HTR-8/SVneo (cell line): ENCODE measurements at regions not wholly inside any gene's neighbourhood (a gene's known extent, or its start where the extent isn't known, plus 50 kb on each side); places are given as distances from the start of the nearest gene placed in this dataset.
"Not testable (repeated sequence)": the region's sequence is repeated elsewhere in the genome, so short reads cannot be mapped to it uniquely, and the experiment has no call there.

Experiments used
- DNase-seq: peaks from one replicate; pipeline ENCODE4 v3.0.0; 2011; ENCODE audit warnings: low spot score, mixed read lengths; ENCODE audit not compliant: insufficient read length
- FAIRE-seq: peaks from 2 replicates; lab custom pipeline; 2011; peaks lifted over from hg19 to GRCh38; lab: Jason Lieb, UNC

DNA sequence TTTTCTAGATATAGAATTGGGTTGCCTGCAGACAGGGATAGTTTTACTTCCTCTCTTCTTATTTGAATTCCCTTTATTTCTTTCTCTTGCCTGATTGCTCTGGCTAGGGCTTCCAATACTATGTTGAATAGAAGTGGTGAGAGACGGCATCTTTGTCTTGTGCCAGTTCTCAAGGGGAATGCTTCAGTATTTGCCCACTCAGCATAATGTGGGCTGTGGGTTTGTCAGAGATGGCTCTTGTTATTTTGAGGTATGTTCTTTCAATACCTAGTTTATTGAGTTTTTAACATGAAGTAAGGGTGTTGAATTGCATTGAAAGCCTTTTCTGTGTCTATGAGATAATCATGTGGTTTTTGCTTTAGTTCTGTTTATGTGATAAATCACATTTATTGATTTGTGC is 273.9 kb upstream of the CHORDC1 start:
- DNase-seq: no peak

DNA sequence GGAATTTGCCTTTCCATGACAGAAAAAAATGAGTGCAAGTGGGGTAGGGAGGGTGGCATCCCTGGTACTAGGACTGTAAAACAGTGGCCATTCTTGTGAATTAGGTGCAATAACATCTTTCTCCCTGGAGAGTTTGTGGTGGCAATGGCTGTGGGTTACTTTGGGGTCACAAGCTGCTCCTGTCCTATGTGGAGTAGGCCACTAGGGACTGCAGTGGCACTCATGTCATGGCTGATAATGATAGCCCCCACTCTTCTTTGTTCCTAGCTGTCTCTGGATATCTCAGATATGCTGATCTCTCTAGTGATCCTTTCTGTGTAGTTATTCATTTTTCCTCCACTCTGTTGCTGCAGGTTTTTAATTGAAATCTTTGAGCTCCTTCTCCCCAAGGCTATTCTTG is 270.5 kb upstream of the CHORDC1 start:
- DNase-seq (no peak), FAIRE-seq (no peak)

More for the DNA sequence above, 273.9 kb upstream of the CHORDC1 start:
- FAIRE-seq: no peak

DNA sequence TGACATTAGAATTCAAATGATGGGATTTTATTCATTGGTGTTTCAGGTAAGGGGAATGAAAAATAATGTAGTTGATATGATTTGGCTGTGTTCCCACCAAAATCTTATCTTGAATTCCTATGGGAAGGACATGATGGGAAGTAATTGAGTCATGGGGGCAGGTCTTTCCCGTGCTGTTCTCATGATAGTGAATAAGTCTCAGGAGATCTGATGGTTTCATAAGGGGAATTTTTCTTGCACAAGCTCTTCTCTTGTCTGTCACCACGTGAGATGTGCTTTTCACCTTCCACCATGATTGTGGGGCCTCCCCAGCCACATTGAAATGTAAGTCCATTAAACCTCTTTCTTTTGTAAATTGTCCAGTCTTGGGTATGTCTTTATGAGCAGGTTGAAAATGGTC is 268.6 kb upstream of the CHORDC1 start:
- FAIRE-seq (no peak), DNase-seq (no peak)

DNA sequence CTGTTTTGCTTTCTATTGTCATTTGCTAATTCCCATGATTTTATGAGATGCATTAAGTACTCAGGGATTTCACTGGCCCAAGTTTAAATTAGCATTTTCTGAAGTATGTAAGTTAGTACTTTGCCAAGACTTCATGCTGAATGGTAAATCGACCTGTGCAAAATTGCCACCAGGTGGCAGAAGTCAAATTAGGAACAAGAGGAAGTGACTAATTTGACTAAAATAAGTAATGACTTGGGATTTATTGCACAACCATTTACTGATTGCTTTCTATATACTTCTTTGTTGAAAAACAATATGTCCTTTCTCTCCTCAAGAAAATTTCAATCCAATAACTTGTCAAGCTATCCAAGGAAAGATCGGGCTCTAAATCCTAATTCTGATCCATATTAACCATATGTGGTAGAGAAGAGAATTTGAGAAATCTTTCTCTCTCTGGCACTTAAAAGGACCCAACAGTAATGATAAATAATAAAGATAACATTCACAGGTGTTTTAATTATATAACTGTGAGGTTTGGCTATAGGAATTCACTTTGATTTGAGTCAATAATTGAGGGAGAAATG is 253.7 kb upstream of the CHORDC1 start:
- DNase-seq (no peak), FAIRE-seq (no peak)

DNA sequence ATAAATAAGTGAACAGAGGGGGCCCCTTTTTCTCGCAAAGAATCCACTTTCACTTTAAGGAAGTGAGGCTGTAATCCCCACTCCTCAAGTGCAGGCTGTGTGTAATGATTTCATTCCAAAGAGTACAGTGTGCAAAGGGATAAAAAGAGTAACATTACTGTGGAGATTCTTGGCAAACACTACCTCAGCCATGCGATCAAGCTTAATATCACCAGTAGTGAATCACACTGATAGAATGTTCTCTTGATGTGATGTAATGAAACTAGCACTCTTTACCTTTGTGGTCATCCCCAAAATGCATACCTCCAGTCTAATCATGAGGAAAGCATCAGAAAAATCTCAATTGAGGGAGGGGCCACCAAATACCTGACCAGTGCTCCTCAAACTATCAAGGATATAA is 246.1 kb upstream of the CHORDC1 start:
- no peak for DNase-seq

DNA sequence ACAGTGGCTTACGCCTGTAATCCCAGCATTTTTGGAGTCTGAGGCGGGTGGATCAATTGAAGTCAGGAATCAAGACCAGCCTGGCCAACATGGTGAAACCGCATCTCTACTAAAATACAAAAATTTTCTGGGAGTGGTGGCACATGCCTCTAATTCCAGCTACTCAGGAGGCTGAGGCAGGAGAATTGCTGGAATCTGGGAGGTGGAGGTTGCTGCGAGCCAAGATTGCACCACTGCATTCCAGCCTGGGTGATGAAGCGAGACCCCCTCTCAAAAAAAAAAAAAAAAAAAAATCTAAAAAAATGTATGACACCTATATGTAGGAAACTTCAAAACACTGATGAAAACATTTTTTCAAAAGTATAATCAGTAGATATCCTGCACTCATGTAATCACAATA is 242.7 kb upstream of the CHORDC1 start:
- DNase-seq: no peak
- FAIRE-seq: no peak

More for the DNA sequence above, 246.1 kb upstream of the CHORDC1 start:
- no peak for FAIRE-seq

DNA sequence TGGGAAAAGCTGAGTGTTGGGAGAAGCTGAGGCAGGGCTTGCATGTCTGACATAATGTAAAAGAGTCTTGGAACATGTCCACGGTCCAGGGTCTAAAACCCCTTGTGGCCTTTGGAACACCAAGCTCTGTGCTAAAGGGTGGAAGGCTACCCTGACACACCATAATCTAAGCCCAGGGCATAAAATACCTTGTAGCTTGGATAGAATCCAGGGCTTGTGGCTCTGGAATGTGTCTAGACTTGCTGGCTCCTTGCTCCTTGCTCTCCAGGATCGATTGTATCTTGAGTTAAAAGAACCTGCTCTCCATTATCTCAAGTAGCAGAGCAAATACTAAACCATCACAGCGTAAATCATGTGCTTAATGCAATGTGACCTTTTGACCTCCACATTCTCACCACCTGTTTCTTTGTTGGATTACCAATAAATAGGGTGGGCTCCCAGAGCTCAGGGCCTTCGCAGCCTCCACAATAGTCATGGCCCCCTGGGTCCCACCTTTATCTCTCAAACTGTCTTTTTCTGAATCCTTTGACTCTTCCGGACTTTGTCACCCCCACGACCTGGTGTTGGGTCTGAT is 232.6 kb upstream of the CHORDC1 start:
- not testable (repeated sequence) for DNase-seq, FAIRE-seq

DNA sequence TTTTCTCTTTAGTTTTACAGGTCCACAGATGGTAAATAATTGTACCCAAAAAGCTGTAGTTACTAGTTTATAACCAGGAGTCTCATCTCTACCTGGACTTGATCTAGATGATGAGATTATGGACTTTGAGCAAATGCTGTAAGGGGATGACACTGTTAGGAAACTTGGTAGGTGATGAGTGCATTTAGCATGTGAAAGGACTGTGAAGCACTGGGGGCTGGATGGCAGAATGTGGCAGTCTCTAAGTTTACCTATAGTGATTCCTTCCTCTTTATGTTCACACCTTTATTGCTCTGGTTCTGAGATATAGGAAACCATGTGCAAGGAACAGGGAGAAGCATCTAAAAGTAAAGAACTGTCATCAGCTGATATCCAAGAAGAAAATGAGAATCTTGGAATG is 230.7 kb upstream of the CHORDC1 start:
- DNase-seq (no peak), FAIRE-seq (no peak)

DNA sequence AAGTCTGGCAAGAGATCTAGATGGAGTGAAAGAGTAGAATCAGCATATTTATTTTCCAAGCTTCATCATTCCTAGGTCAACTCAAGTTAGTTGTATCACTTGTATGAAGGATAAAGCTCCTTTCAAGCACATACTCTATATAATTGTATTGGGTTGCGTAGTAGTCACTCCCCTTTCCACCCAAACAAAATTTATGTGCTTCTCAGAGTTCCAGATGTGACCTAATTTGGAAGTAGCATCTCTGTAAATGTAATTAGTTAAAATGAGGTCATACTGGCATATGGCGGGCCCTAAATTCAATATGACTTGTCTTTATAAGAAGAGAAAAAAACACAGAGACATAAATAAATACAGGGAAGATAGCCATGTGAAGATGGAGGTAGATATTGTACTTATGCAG is 226.8 kb upstream of the CHORDC1 start:
- FAIRE-seq: no peak

DNA sequence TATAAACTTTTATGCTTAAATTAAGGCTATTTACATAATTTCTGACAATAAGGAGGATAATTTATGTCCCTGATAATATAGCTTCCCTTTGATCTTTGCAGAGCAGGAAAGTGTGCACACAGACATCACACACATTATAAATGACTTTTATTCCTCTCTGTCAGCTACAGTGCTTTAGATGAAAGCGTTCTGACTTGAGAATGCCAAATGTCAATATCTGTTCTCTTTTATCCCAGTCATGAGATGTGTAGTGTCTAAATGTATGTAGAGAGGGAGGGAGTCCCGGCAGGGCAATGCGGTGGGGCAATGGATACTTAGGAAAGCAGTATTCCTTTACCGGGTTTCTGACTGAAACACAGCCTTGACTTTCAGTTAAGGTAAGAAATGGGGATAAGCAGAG is 225.4 kb upstream of the CHORDC1 start:
- no peak for FAIRE-seq
- no peak for DNase-seq

More for the DNA sequence above, 226.8 kb upstream of the CHORDC1 start:
- no peak for DNase-seq

DNA sequence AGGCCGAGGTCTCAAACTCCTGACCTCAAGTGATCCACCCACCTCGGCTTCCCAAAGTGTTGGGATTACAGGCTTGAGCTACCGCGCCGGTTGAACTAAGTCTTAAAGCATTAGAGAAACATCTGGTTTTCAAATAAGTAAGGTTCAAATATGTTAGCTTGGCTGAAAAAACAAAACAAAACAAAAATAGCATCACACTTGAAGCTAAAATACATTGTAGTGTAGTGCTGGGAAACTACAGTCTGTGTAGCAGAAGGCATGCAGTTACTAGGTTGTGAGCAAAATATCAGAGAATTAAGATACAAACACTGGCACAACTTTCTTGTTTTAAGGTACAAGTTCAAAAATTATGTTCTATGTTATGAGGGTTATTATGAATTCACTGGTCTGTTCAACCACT is 224.8 kb upstream of the CHORDC1 start:
- FAIRE-seq: no peak

DNA sequence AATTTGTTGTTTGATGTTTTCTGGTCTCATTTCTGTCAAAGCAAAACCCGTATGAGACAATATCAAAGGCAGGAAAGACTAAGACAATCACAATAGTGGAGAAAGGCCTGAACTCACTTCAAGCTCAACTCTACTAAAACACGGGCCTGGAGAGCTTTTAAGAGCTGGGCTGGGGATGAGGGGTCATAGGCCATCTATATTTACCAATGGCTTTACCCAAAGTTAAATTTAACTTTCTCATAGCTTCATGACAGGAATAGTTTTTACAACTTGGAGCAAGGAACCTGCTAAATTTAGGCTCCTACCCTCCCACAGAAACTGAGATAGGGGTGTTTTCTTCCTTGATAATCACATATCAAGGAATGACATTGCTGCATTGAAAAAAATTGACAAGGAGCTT is 223.4 kb upstream of the CHORDC1 start:
- FAIRE-seq (no peak), DNase-seq (no peak)

More for the DNA sequence above, 224.8 kb upstream of the CHORDC1 start:
- no peak for DNase-seq

DNA sequence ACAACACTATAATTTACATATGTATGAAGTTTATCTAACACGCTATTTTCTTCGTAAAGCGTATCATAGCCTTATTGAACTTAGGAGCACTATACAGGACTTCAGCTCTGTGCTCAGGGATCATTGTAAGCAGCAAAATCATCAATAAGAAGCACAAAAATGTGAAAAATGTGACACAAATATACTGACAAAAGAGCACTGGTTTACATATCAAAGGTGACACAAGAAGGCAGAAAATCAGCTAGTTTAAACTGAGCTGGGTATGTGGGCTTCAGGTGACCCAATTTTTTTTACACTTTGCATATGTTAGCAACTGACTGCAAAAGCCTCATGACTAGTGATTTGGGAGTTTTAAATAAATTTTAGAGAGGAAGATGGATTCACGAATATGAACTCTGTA is 215.2 kb upstream of the CHORDC1 start:
- FAIRE-seq (no peak), DNase-seq (no peak)

DNA sequence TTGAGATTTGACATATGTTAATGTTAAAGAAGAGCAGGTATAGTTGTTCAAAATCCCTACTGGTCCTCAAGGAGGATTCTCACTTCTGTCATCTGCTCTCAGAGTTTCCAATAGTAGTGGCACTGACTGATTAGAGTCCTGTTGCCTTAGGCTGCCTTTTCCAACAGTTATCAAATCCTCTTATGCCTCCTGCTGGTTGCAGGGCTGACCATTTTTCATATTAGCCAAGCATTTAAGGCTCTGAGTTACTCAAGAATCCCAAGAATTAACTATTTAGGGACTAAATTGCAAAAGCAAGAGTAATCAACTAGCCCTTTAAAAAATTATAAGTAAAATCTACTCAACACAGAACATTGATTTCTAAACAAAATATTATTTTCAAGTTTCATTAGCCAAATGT is 212.0 kb upstream of the CHORDC1 start:
- DNase-seq: no peak

DNA sequence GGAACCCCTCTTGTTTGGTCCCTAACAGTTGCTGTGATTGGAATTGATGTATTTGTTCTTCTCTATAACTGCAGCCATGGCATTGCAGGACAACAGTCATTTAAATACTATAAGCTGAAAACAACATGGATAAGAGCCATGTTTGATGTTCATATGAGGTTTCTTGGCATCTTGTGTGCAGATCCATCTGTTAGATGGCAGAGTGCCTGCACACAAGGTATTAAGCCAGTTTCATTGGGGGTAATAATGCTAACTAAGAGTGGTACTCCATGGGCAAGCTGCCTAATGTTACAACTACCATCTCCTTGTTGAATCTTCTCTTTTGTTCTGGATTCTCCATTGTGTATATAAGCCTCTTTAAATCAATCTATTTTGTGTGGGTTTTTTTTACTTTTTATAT is 206.0 kb upstream of the CHORDC1 start:
- FAIRE-seq (no peak), DNase-seq (no peak)

More for the DNA sequence above, 212.0 kb upstream of the CHORDC1 start:
- no peak for FAIRE-seq

DNA sequence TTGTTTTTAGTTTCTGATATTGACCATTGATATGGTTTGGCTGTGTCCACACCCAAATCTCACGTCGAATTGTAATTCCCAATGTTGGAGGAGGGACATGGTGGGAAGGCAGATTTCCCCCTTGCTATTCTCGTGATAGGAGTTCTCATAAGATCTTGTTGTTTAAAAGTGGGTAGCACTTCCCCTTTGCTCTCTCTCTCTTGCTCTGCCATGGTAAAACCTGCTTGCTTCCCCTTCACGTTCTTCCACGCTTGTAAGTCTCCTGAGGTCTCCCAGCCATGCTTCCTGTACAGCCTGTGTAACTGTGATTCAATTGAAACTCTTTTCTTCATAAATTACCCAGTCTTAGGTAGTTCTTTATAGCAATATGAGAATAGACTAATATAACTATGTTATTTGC is 203.6 kb upstream of the CHORDC1 start:
- no peak for DNase-seq
- FAIRE-seq: no peak

DNA sequence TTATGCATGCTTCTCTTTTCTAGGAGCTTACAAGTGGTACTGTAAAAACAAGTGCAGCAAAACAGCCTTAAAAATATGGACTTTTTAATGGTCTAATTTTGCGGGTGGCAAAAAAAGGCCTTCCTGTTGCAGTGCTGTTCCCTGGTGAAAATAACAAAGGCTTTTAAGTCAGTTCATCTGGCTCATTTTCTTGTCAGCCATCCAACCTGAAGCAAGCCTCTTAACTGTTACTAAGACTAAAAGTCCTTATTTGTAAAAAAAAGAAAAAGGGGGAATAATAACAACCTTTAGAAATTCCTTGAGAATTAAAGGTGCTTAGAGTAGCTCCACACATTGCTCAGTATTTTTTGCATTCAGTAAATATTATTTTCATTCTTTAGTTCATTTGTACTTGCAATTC is 200.5 kb upstream of the CHORDC1 start:
- FAIRE-seq (no peak), DNase-seq (no peak)

DNA sequence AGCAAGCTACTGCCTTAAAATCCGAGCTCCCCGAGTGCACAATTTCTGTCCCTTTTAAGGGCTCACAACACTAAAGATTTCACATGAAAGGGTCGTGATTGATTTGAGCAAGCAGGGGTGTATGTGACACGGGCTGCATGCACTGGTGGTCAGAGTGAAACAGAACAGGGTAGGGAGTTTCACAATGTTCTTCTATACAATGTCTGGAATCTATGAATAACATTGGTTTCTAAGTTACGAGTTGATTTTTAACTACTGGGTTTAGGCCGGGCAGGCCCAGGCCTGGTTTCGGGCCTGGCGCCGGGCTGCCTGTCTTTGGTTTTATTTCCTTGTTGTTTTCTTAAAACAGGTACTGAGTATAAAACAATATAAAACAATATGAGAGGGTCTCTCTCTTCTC is 199.9 kb upstream of the CHORDC1 start:
- FAIRE-seq, DNase-seq: not testable (repeated sequence)

DNA sequence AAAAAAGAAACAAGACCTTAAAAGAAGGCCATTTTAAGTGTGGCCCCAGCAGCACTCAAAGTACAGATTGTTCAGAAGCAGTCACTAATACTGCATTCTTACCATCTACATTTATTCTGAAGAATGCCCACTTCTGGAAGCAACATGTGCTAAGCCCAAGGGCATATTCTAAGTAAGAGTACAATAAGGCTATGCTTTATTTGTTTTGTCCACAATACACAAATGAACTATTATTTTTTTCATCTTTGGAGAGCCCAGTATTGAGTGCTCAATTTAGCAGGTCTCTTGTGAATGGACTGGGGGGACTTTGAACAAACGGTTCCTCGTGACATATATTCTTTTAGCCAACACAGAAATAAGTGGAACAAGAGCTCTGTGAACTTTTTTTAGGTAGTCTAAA is 191.4 kb upstream of the CHORDC1 start:
- no peak for DNase-seq
- no peak for FAIRE-seq

DNA sequence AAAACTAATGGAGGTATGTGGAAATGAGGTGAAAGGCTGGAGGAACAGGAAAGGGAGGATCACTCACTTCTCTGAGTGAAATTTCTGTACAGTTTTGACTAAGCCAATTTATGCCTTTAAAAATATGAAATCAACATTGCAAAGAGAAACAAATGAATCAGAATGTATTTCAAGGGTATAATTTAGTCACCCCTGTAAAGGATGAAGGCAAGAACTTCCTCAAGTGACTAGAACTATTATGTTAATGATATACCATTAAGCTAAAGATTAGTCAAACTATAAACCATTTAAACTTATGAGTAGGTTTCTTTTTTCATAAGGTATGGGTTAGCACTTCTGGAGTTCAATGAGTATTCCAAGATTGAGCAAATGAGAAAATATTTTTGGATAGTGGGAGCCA is 184.5 kb upstream of the CHORDC1 start:
- FAIRE-seq: no peak
- DNase-seq: no peak

DNA sequence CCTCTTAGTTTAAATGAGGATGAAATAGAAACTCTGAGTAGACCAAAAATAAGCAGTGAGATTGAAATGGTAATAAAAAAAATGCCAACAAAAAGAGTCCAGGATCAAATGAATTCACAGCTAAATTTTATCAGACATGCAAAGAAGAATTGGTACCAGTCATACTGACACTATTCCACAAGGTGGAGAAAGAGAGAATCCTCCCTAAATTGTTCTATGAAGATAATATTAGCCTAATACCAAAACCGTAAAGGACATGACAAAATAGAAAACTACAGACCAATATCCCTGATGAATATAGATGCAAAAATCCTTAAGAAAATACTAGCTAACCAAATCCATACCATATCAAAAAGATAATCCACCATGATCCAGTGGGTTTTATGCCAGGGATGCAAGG is 169.8 kb upstream of the CHORDC1 start:
- DNase-seq (no peak), FAIRE-seq (no peak)

DNA sequence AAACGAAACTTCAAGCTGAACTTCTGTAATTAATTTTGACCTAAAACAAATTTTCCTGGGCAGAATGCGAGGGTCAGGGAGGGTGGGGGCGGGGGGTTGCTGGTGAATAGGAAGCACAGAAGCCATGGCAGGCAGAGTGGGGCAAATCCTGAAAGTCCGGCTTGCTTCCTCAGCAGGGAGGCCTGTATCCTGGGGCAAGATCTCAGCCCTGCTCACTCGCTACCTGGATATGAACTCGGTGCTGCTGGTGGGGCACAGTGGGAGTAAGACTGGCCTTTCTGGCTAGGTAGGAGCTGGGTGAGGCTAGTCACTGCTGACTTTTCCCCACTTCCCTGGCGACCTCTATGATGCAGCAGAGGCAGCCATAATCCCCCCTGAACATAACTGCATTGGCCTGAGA is 168.9 kb upstream of the CHORDC1 start:
- DNase-seq: no peak
- FAIRE-seq: no peak
